CD14-positive monocyte (primary cell): ENCODE measurements at regions not wholly inside any gene's neighbourhood (a gene's known extent, or its start where the extent isn't known, plus 50 kb on each side); places are given as distances from the start of the nearest gene placed in this dataset.

Experiments
- DNase-seq, 3 donors: peaks; one replicate each; pipeline ENCODE4 v3.0.0-alpha.2; 2011 to 2022
- H2AFZ ChIP-seq: 2 replicates; pipeline ENCODE4 v1.6.0; 2012; ENCODE audit warnings: mild to moderate bottlenecking, low read depth, low read length, inconsistent platforms; ENCODE audit not compliant: insufficient read depth, poor library complexity, severe bottlenecking
- H3K27ac ChIP-seq, 2 donors: 1 replicate in 1 of 2; 2 replicates in 1 of 2; pipeline ENCODE4 v1.5.1; 2012 to 2013; ENCODE audit warnings: low read length in 2 of 2, control low read depth in 1 of 2, inconsistent platforms in 1 of 2, low read depth in 1 of 2, mild to moderate bottlenecking in 1 of 2
- H3K27me3 ChIP-seq, 2 donors: one replicate each; pipeline versions ENCODE4 v1.6.0 to v1.6.1; 2011 to 2013; ENCODE audit warnings: low read length in 2 of 2; ENCODE audit not compliant: control insufficient read depth in 2 of 2, insufficient read depth in 2 of 2
- H3K36me3 ChIP-seq, 2 donors: replicated peaks in 1 of 2; 1 replicate in 1 of 2; 2 replicates in 1 of 2; pipeline versions ENCODE4 v1.5.1 to v1.6.1; 2012 to 2013; ENCODE audit warnings: low read length in 2 of 2, control low read depth in 1 of 2, inconsistent platforms in 1 of 2, mild to moderate bottlenecking in 1 of 2; ENCODE audit not compliant: insufficient read depth in 2 of 2, control insufficient read depth in 1 of 2
- H3K4me1 ChIP-seq, 2 donors: 1 replicate in 1 of 2; 2 replicates in 1 of 2; pipeline versions ENCODE4 v1.5.1 to v1.6.1; 2012 to 2013; ENCODE audit warnings: low read length in 2 of 2, control low read depth in 1 of 2, inconsistent platforms in 1 of 2, mild to moderate bottlenecking in 1 of 2, moderate library complexity in 1 of 2; ENCODE audit not compliant: insufficient read depth in 2 of 2, control insufficient read depth in 1 of 2
- H3K4me2 ChIP-seq: replicated peaks from 2 replicates; pipeline ENCODE3; 2012; ENCODE audit warnings: low read length, moderate library complexity, mild to moderate bottlenecking; ENCODE audit not compliant: poor library complexity, severe bottlenecking; ENCODE audit errors: extremely low read depth
- H3K4me3 ChIP-seq, 3 experiments: fragments of 200-600 bp in 1 of 3; sonication (generic) in 1 of 3; replicated peaks in 1 of 3; 1 replicate in 2 of 3; 2 replicates in 1 of 3; pipeline ENCODE4 v1.5.1; 2011 to 2013; ENCODE audit warnings: low read length in 3 of 3, mild to moderate bottlenecking in 3 of 3, control low read depth in 2 of 3, low read depth in 2 of 3, inconsistent platforms in 1 of 3, moderate library complexity in 1 of 3
- H3K79me2 ChIP-seq: 2 replicates; pipeline ENCODE4 v1.6.0; 2012; ENCODE audit warnings: mild to moderate bottlenecking, control low read depth, inconsistent platforms, low read length, moderate library complexity; ENCODE audit not compliant: insufficient read depth
- H3K9ac ChIP-seq: 2 replicates; pipeline ENCODE4 v1.6.0; 2017; ENCODE audit warnings: low read length, mild to moderate bottlenecking; ENCODE audit not compliant: insufficient read depth, poor library complexity, severe bottlenecking
- H3K9me3 ChIP-seq, 2 donors: replicated peaks in 1 of 2; 1 replicate in 1 of 2; 2 replicates in 1 of 2; pipeline versions ENCODE4 v1.5.1 to v1.6.1; 2012 to 2013; ENCODE audit warnings: low read length in 2 of 2, control low read depth in 1 of 2; ENCODE audit not compliant: control insufficient read depth in 1 of 2, insufficient read depth in 1 of 2
- H4K20me1 ChIP-seq: 2 replicates; pipeline ENCODE4 v1.6.0; 2012; ENCODE audit warnings: mild to moderate bottlenecking, low read length, control low read depth, moderate library complexity; ENCODE audit not compliant: insufficient read depth
- H3K27ac Mint-ChIP-seq, 7 donors: one replicate each; pipeline ENCODE4 v1.8.0; 2020; ENCODE audit warnings: mild to moderate bottlenecking in 7 of 7, mixed read lengths in 7 of 7, moderate library complexity in 6 of 7, inconsistent platforms in 2 of 7
- H3K27me3 Mint-ChIP-seq, 3 donors: one replicate each; pipeline ENCODE4 v1.8.0; 2021 to 2022; ENCODE audit warnings: low read depth in 3 of 3, mild to moderate bottlenecking in 3 of 3, mixed read lengths in 3 of 3, moderate library complexity in 3 of 3, inconsistent platforms in 1 of 3
- H3K36me3 Mint-ChIP-seq, 2 donors: one replicate each; pipeline ENCODE4 v1.8.0; 2020; ENCODE audit warnings: mixed read lengths in 2 of 2, inconsistent platforms in 1 of 2, mild to moderate bottlenecking in 1 of 2
- H3K4me1 Mint-ChIP-seq: one replicate; pipeline ENCODE4 v1.8.0; 2020; ENCODE audit warnings: mild to moderate bottlenecking, mixed read lengths
- H3K4me3 Mint-ChIP-seq, 2 donors: one replicate each; pipeline ENCODE4 v1.8.0; 2020; ENCODE audit warnings: mild to moderate bottlenecking in 2 of 2, mixed read lengths in 2 of 2, moderate library complexity in 1 of 2
- H3K9me3 Mint-ChIP-seq, 7 donors: one replicate each; pipeline ENCODE4 v1.8.0; 2020 to 2022; ENCODE audit warnings: mixed read lengths in 7 of 7, mild to moderate bottlenecking in 6 of 7, moderate library complexity in 6 of 7, inconsistent platforms in 2 of 7
- WGBS: methylation state at CpG from one replicate; pipeline ENCODE4 v1.1.5; 2013; ENCODE audit warnings: missing lambda C conversion rate; ENCODE audit not compliant: insufficient coverage; 5-methylcytosine and 5-hydroxymethylcytosine counted together
- intact Hi-C, 2 donors: fragments of 100-400 bp; cut with micrococcal nuclease; formaldehyde crosslinking; loops; one replicate each; pipeline versions ENCODE4 v1.15.0 to v1.15.1; 2023
- TF ChIP-seq, protein P1 (sequence below): fragments of 200-600 bp; IDR thresholded peaks from one replicate; pipeline ENCODE4 v1.8.0; 2022; ENCODE audit warnings: antibody characterized with exemption, mild to moderate bottlenecking

DNA sequence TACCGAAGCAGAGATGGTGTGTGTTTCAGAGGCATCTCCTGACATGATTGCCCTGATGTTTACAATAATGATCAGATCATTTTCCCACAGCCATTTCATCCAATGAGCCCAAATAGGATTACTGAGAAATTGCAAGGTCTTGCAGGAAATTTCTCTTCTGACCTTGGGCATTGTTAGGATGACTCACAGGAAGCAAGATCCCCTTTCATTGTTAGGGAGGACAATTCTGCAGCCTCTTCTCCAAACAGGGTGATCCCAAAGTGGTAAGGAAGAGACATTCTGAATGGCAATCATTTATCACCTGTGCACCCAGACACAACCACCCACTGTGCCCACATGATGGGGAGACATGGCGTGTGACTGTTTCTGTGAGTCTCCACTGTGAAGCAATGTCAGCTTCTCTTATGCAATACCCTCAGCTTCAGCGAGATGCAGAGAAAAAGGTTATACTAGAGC, 306.7 kb upstream of the XYLT1 start:
- Histone ChIP-seq H3K4me3 (no peak overlapping the region), H2AFZ (no peak overlapping the region), H3K4me2 (no peak overlapping the region), H4K20me1 (no peaks in the 10 kb centered on the region), H3K4me1 (no peaks in the 10 kb centered on the region), H3K36me3 (no peaks in the 10 kb centered on the region), H3K79me2 (no peaks in the 10 kb centered on the region), H3K27me3 (no peaks in the 10 kb centered on the region), H3K9ac (no peak overlapping the region), H3K9me3 (no peaks in the 10 kb centered on the region), H3K27ac (no peak overlapping the region)
- no peaks in the 10 kb centered on the region for H3K36me3 Mint-ChIP-seq
- no peak overlapping the region for H3K27ac Mint-ChIP-seq
- TF ChIP-seq, protein P1, sequence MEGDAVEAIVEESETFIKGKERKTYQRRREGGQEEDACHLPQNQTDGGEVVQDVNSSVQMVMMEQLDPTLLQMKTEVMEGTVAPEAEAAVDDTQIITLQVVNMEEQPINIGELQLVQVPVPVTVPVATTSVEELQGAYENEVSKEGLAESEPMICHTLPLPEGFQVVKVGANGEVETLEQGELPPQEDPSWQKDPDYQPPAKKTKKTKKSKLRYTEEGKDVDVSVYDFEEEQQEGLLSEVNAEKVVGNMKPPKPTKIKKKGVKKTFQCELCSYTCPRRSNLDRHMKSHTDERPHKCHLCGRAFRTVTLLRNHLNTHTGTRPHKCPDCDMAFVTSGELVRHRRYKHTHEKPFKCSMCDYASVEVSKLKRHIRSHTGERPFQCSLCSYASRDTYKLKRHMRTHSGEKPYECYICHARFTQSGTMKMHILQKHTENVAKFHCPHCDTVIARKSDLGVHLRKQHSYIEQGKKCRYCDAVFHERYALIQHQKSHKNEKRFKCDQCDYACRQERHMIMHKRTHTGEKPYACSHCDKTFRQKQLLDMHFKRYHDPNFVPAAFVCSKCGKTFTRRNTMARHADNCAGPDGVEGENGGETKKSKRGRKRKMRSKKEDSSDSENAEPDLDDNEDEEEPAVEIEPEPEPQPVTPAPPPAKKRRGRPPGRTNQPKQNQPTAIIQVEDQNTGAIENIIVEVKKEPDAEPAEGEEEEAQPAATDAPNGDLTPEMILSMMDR, result no peak
- WGBS, result no CpG with 5 or more reads among the region's 3 CpGs
- intact Hi-C loops, result no loop called here
- H3K4me3 Mint-ChIP-seq, result no peak overlapping the region
- peaks cover 0 to 2% (median 0%) of the 10 kb centered on the region in 7 donors for H3K9me3 Mint-ChIP-seq
- H3K4me1 Mint-ChIP-seq, result no peaks in the 10 kb centered on the region
- no peaks in the 10 kb centered on the region for H3K27me3 Mint-ChIP-seq
- DNase-seq, result no peak

DNA sequence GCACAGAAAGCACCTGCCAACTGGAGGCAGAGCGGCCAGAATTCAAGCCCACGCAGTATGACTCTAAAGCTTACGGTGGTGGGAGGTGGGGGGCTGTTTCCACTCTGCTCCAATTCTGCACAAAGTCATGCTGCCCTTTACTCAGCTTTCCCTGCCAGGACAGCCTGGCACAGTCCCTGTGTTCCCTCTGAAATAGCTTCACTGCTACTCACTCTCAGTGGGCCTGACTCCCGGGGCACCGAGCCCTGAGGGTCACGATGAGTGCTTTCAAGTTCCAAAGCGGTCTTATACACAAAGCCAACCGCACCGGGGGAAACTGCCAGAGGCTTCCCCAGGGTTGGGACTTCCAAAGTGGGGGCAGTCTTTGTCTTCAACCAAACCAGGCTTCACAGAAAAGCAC, 306.1 kb upstream of the XYLT1 start:
- H2AFZ ChIP-seq, result no peak overlapping the region
- 76% methylated on average over 4 of the region's 9 CpGs for WGBS
- H3K9me3 ChIP-seq, result no peaks in the 10 kb centered on the region
- Mint-ChIP-seq H3K36me3 (no peaks in the 10 kb centered on the region), H3K9me3 (peaks cover 0 to 2% (median 0%) of the 10 kb centered on the region in 7 donors), H3K27ac (no peak overlapping the region), H3K4me3 (no peak overlapping the region), H3K27me3 (no peaks in the 10 kb centered on the region), H3K4me1 (no peaks in the 10 kb centered on the region)
- no peaks in the 10 kb centered on the region for H3K79me2 ChIP-seq
- no peak overlapping the region for H3K4me3 ChIP-seq
- H4K20me1 ChIP-seq, result no peaks in the 10 kb centered on the region
- no peak overlapping the region for H3K27ac ChIP-seq
- intact Hi-C loops, result no loop called here
- H3K9ac ChIP-seq, result no peak overlapping the region
- H3K4me2 ChIP-seq, result no peak overlapping the region
- H3K36me3 ChIP-seq, result no peaks in the 10 kb centered on the region
- no peaks in the 10 kb centered on the region for H3K4me1 ChIP-seq
- H3K27me3 ChIP-seq, result no peaks in the 10 kb centered on the region
- TF ChIP-seq, protein P1, result no peak
- DNase-seq, result no peak
